ENCODE measurements at regions not wholly inside any gene's neighbourhood (a gene's known extent, or its start where the extent isn't known, plus 50 kb on each side); places are given as distances from the start of the nearest gene placed in this dataset.

DNA sequence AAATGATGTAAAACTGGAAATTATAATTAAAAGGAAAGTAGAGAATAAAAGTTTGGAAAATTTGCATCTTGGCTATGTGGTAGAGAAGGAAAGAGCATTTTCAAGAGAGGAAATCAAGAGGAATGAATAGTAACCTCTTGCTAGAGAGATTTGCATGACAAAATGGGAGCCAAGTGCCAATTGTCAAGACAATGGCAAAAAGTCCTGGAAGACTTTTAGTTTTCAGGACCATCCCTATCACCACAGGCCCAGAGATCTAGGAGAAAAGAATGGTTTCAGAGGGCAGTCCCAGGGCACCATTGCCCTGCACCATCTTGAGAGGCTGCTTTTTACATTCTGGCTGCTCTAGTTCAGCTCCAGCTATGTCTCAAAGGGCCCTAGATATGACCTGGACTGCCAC lies 1427.6 kb downstream of the ZPLD1 start:
- TF ChIP-seq POLR2A (IDR thresholded peaks at IDR 0.05; ENCODE audit: low read length) = no peak
- TF ChIP-seq, protein P1, sequence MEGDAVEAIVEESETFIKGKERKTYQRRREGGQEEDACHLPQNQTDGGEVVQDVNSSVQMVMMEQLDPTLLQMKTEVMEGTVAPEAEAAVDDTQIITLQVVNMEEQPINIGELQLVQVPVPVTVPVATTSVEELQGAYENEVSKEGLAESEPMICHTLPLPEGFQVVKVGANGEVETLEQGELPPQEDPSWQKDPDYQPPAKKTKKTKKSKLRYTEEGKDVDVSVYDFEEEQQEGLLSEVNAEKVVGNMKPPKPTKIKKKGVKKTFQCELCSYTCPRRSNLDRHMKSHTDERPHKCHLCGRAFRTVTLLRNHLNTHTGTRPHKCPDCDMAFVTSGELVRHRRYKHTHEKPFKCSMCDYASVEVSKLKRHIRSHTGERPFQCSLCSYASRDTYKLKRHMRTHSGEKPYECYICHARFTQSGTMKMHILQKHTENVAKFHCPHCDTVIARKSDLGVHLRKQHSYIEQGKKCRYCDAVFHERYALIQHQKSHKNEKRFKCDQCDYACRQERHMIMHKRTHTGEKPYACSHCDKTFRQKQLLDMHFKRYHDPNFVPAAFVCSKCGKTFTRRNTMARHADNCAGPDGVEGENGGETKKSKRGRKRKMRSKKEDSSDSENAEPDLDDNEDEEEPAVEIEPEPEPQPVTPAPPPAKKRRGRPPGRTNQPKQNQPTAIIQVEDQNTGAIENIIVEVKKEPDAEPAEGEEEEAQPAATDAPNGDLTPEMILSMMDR (IDR thresholded peaks at IDR 0.05) = no peak
- no peak for TF ChIP-seq MAFK (IDR thresholded peaks at IDR 0.05; ENCODE audit: partially characterized antibody)
- no peak for TF ChIP-seq CBX8 (IDR thresholded peaks at IDR 0.05)
- TF ChIP-seq, protein P2, sequence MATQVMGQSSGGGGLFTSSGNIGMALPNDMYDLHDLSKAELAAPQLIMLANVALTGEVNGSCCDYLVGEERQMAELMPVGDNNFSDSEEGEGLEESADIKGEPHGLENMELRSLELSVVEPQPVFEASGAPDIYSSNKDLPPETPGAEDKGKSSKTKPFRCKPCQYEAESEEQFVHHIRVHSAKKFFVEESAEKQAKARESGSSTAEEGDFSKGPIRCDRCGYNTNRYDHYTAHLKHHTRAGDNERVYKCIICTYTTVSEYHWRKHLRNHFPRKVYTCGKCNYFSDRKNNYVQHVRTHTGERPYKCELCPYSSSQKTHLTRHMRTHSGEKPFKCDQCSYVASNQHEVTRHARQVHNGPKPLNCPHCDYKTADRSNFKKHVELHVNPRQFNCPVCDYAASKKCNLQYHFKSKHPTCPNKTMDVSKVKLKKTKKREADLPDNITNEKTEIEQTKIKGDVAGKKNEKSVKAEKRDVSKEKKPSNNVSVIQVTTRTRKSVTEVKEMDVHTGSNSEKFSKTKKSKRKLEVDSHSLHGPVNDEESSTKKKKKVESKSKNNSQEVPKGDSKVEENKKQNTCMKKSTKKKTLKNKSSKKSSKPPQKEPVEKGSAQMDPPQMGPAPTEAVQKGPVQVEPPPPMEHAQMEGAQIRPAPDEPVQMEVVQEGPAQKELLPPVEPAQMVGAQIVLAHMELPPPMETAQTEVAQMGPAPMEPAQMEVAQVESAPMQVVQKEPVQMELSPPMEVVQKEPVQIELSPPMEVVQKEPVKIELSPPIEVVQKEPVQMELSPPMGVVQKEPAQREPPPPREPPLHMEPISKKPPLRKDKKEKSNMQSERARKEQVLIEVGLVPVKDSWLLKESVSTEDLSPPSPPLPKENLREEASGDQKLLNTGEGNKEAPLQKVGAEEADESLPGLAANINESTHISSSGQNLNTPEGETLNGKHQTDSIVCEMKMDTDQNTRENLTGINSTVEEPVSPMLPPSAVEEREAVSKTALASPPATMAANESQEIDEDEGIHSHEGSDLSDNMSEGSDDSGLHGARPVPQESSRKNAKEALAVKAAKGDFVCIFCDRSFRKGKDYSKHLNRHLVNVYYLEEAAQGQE (IDR thresholded peaks at IDR 0.05) = no peak
- TF ChIP-seq HDAC2 (IDR thresholded peaks at IDR 0.05) = no peak
- no peak for TF ChIP-seq KDM1A (IDR thresholded peaks at IDR 0.05; ENCODE audit: low read depth)
- no peak for TF ChIP-seq SMC3 (IDR thresholded peaks at IDR 0.05)
- TF ChIP-seq MAX (IDR thresholded peaks at IDR 0.05) = no peak
- no peak for TF ChIP-seq NFE2L2 (conservative IDR thresholded peaks at IDR 0.05; ENCODE audit: low read length)

All from A549 (cell line).